ENCODE measurements at regions not wholly inside any gene's neighbourhood (a gene's known extent, or its start where the extent isn't known, plus 50 kb on each side); places are given as distances from the start of the nearest gene placed in this dataset.

GRCh38 chr11:119479685-119480275, 56.8 kb upstream of the THY1 start:
- peak in 5 of 7 donors; percentile 4 to 33 (median 11) for DNase-seq
- TF ChIP-seq POLR2A (IDR thresholded peaks at IDR 0.05) = no peak
- peak in 2 of 6 experiments; percentile 25 to 28 for TF ChIP-seq CTCF (IDR thresholded peaks at IDR 0.05)
- Histone ChIP-seq H3K36me3 (replicated peaks in 1 of 2) (no peaks in the 10 kb centered on the region), H3K9me3 (replicated peaks in 1 of 3) (no peaks in the 10 kb centered on the region), H3K4me3 (no peak overlapping the region), H3K27me3 (no peaks in the 10 kb centered on the region), H3K4me1 (replicated peaks in 1 of 2) (peaks cover 5 to 12% of the 10 kb centered on the region in 2 donors), H3K27ac (no peak overlapping the region)
- 53 to 72% (median 61%) methylated on average over 6 of the region's 6 CpGs for WGBS, 4 donors
- intact Hi-C loops (cut with DNase I) = loop anchor here (5.0 to 10.0 kb wide), 7 partner anchors 95 to 635 kb away; partner anchors contain the start of genes NECTIN1 (in 1 of the 2) and USP2 (in 1 of the 2)

GRCh38 chr11:119478711-119479285, 55.8 kb upstream of the THY1 start:
- H3K4me3 ChIP-seq = no peak overlapping the region
- intact Hi-C loops (cut with DNase I) = loop anchor here (5.0 to 10.0 kb wide), 3 partner anchors 94 to 124 kb away; partner anchors contain the start of gene USP2 (in 1 of the 2)
- DNase-seq = peak in 2 of 7 donors; percentile 9 to 37
- 44 to 91% (median 72%) methylated on average over 3 to 4 of the region's 4 CpGs for WGBS, 4 donors
- no peaks in the 10 kb centered on the region for H3K9me3 ChIP-seq (replicated peaks in 1 of 3)
- H3K27me3 ChIP-seq = no peaks in the 10 kb centered on the region
- peaks cover 5 to 16% of the 10 kb centered on the region in 2 donors for H3K4me1 ChIP-seq (replicated peaks in 1 of 2)
- H3K36me3 ChIP-seq (replicated peaks in 1 of 2) = no peaks in the 10 kb centered on the region
- TF ChIP-seq POLR2A (IDR thresholded peaks at IDR 0.05) (no peak), CTCF (IDR thresholded peaks at IDR 0.05) (no peak)
- H3K27ac ChIP-seq = no peak overlapping the region

GRCh38 chr11:119476666-119477331, 53.8 kb upstream of the THY1 start:
- TF ChIP-seq POLR2A (IDR thresholded peaks at IDR 0.05) = no peak
- no peak for TF ChIP-seq CTCF (IDR thresholded peaks at IDR 0.05)
- intact Hi-C loops (cut with DNase I) = loop anchor here (5.0 to 10.0 kb wide), 3 partner anchors 92 to 122 kb away; partner anchors contain the start of gene USP2 (in 1 of the 2)

GRCh38 chr11:119476038-119476437, 53.1 kb upstream of the THY1 start:
- no peaks in the 10 kb centered on the region for H3K9me3 ChIP-seq (replicated peaks in 1 of 3)
- H3K27ac ChIP-seq = peak overlapping the region in 1 of 5 donors; percentile 82
- no peak for TF ChIP-seq CTCF (IDR thresholded peaks at IDR 0.05)
- TF ChIP-seq POLR2A (IDR thresholded peaks at IDR 0.05) = no peak
- H3K4me3 ChIP-seq = no peak overlapping the region
- peaks cover 5 to 8% of the 10 kb centered on the region in 2 donors for H3K4me1 ChIP-seq (replicated peaks in 1 of 2)
- 78 to 88% (median 83%) methylated on average over 2 of the region's 2 CpGs for WGBS, 4 donors
- intact Hi-C loops (cut with DNase I) = loop anchor here (5.0 to 10.0 kb wide), 3 partner anchors 91 to 121 kb away; partner anchors contain the start of gene USP2 (in 1 of the 2)
- no peaks in the 10 kb centered on the region for H3K36me3 ChIP-seq (replicated peaks in 1 of 2)
- DNase-seq = no peak
- no peaks in the 10 kb centered on the region for H3K27me3 ChIP-seq

More at GRCh38 chr11:119476666-119477331, 53.8 kb upstream of the THY1 start:
- WGBS, 4 donors = 65 to 76% (median 71%) methylated on average over 5 to 10 of the region's 10 CpGs
- no peaks in the 10 kb centered on the region for H3K36me3 ChIP-seq (replicated peaks in 1 of 2)
- no peaks in the 10 kb centered on the region for H3K27me3 ChIP-seq
- peaks cover 5 to 16% of the 10 kb centered on the region in 2 donors for H3K4me1 ChIP-seq (replicated peaks in 1 of 2)
- H3K9me3 ChIP-seq (replicated peaks in 1 of 3) = no peaks in the 10 kb centered on the region
- H3K4me3 ChIP-seq = no peak overlapping the region
- DNase-seq = peak in 2 of 7 donors; percentile 11 to 41
- no peak overlapping the region for H3K27ac ChIP-seq
